K562 (cell line): ENCODE measurements at regions not wholly inside any gene's neighbourhood (a gene's known extent, or its start where the extent isn't known, plus 50 kb on each side); places are given as distances from the start of the nearest gene placed in this dataset.

Experiments
- ATAC-seq: fragments of 200-7000 bp; cut with Tn5 transposase; 3 replicates; pipeline ENCODE4 v1.9.1; 2020; ENCODE audit warnings: moderate library complexity
- BruUV-seq: library from RNA; stranded (reverse); fragments of 400-500 nt; replicated peaks from 2 replicates; lab custom pipeline; 2021; lab: Mats Ljungman, UMichigan
- CTCF ChIA-PET: fragments of 300-600 bp; formaldehyde crosslinking; extraction: SDS; loops from one replicate; lab custom pipeline; 2021; ENCODE audit warnings: low intra/inter-chr PET ratio; lab: Yijun Ruan, JAX
- POLR2A ChIA-PET: fragments of 300-600, 350-650 bp; sonication (Branson Sonifier 250); formaldehyde crosslinking; extraction: SDS; loops from one replicate; lab custom pipeline; 2021; ENCODE audit warnings: antibody characterized with exemption, inconsistent platforms; lab: Yijun Ruan, JAX
- DNase-seq, 4 experiments: peaks; one replicate each; pipeline versions ENCODE4 v3.0.0 to v3.0.0-alpha.2; 2011 to 2018; ENCODE audit warnings: low spot score in 3 of 4, mixed read lengths in 3 of 4; ENCODE audit errors: extremely low read depth in 1 of 4
- FAIRE-seq: peaks from 2 replicates; lab custom pipeline; 2011; peaks lifted over from hg19 to GRCh38; lab: Jason Lieb, UNC
- H2AFZ ChIP-seq: 2 replicates; pipeline ENCODE4 v1.6.0; 2011; ENCODE audit warnings: low read depth, low read length, control low read depth, inconsistent platforms
- H3K27ac ChIP-seq: fragments of 200-600 bp; 3 replicates; pipeline ENCODE4 v1.8.0; 2011; ENCODE audit warnings: low read depth, mild to moderate bottlenecking, control low read depth, inconsistent platforms, low read length, moderate library complexity, mixed read lengths; ENCODE audit errors: extremely low read depth
- H3K27me3 ChIP-seq, 2 experiments: fragments of 300-600 bp in 1 of 2; 2 replicates in 1 of 2; 3 replicates in 1 of 2; pipeline versions ENCODE4 v1.6.0 to v1.8.0; 2011; ENCODE audit warnings: inconsistent platforms in 2 of 2, low read length in 2 of 2, mild to moderate bottlenecking in 1 of 2, mixed read lengths in 1 of 2, moderate library complexity in 1 of 2; ENCODE audit not compliant: control insufficient read depth in 2 of 2, insufficient read depth in 2 of 2
- H3K36me3 ChIP-seq: fragments of 300-600 bp; 3 replicates; pipeline ENCODE4 v1.8.0; 2011; ENCODE audit warnings: mild to moderate bottlenecking, low read length, inconsistent platforms; ENCODE audit not compliant: control insufficient read depth, insufficient read depth
- H3K4me1 ChIP-seq, 2 experiments: fragments of 200-600 bp in 1 of 2; replicated peaks in 1 of 2; 2 replicates in 1 of 2; 3 replicates in 1 of 2; pipeline versions ENCODE4 v1.5.1 to v1.8.0; 2011; ENCODE audit warnings: inconsistent platforms in 2 of 2, low read length in 2 of 2, mild to moderate bottlenecking in 1 of 2, mixed read lengths in 1 of 2, moderate library complexity in 1 of 2; ENCODE audit not compliant: control insufficient read depth in 2 of 2, insufficient read depth in 2 of 2
- H3K4me2 ChIP-seq: 2 replicates; pipeline ENCODE4 v1.6.1; 2011; ENCODE audit warnings: low read length, control low read depth, inconsistent platforms, mixed read lengths; ENCODE audit not compliant: insufficient read depth
- H3K4me3 ChIP-seq: fragments of 200-600 bp; sonication (generic), shearing (Covaris generic); 2 replicates; pipeline ENCODE4 v1.5.1; 2016; ENCODE audit warnings: control low read depth, inconsistent platforms
- H3K79me2 ChIP-seq: fragments of 200-600 bp; 3 replicates; pipeline ENCODE4 v1.8.0; 2011; ENCODE audit warnings: low read length, inconsistent platforms; ENCODE audit not compliant: control insufficient read depth, insufficient read depth
- H3K9ac ChIP-seq, 2 experiments: 2 replicates each; pipeline versions ENCODE4 v1.6.0 to v1.6.1; 2011; ENCODE audit warnings: low read depth in 2 of 2, low read length in 2 of 2, control low read depth in 1 of 2, inconsistent platforms in 1 of 2, mild to moderate bottlenecking in 1 of 2, mixed read lengths in 1 of 2; ENCODE audit not compliant: insufficient read depth in 1 of 2
- H3K9me1 ChIP-seq: one replicate; pipeline ENCODE4 v1.6.0; 2011; ENCODE audit warnings: inconsistent platforms, mild to moderate bottlenecking, low read length, moderate library complexity; ENCODE audit not compliant: control insufficient read depth, insufficient read depth
- H3K9me3 ChIP-seq: replicated peaks from 2 replicates; pipeline ENCODE4 v1.5.1; 2011; ENCODE audit warnings: low read depth, low read length, inconsistent platforms; ENCODE audit not compliant: control insufficient read depth, insufficient read depth
- H4K20me1 ChIP-seq: replicated peaks from 2 replicates; pipeline ENCODE4 v1.6.1; 2011; ENCODE audit warnings: low read length, inconsistent platforms, mixed read lengths; ENCODE audit not compliant: control insufficient read depth, insufficient read depth
- MBD2 ChIP-seq: sonication (generic); IDR thresholded peaks from 2 replicates; pipeline ENCODE4 v1.6.1; 2016; ENCODE audit warnings: low read depth, borderline replicate concordance
- MEF2A ChIP-seq: IDR thresholded peaks from 2 replicates; pipeline ENCODE4 v1.6.1; 2011; ENCODE audit warnings: low read depth, mild to moderate bottlenecking, low read length, moderate library complexity; ENCODE audit not compliant: control insufficient read depth
- SNRNP70 ChIP-seq: fragments of 200-400 bp; formaldehyde crosslinking; optimal IDR thresholded peaks from 2 replicates; pipeline ENCODE3; 2017; ENCODE audit warnings: low read depth, low read length
- TARDBP ChIP-seq: fragments of 450-650 bp; IDR thresholded peaks from 2 replicates; pipeline ENCODE4 v1.6.1; 2016
- TEAD4 ChIP-seq, 2 experiments: sonication (generic) in 1 of 2; formaldehyde crosslinking in 1 of 2; IDR thresholded peaks; 2 replicates each; pipeline versions ENCODE4 v1.6.1 to v1.8.0; 2012 to 2022; ENCODE audit warnings: borderline replicate concordance in 1 of 2, inconsistent platforms in 1 of 2, low read length in 1 of 2, mild to moderate bottlenecking in 1 of 2, missing genetic modification reagents in 1 of 2
- ZBTB33 ChIP-seq: sonication (generic); formaldehyde crosslinking; IDR thresholded peaks from 2 replicates; pipeline ENCODE4 v1.8.1; 2023; ENCODE audit warnings: mild to moderate bottlenecking, missing genetic modification reagents
- WGBS: fragments of 100-300 bp; shearing (Covaris generic); methylation state at CpG from one replicate; pipeline ENCODE4 v1.1.6; 2016; ENCODE audit warnings: low coverage, mixed read lengths; ENCODE audit not compliant: insufficient coverage; ENCODE audit errors: missing lambda C conversion rate; 5-methylcytosine and 5-hydroxymethylcytosine counted together
- in situ Hi-C: fragments of 300-500 bp; cut with MboI; formaldehyde crosslinking; loops from 4 replicates; pipeline ENCODE4 v1.15.0; 2018; ENCODE audit warnings: inconsistent platforms, mixed read lengths
- intact Hi-C: fragments of 100-400 bp; cut with micrococcal nuclease; formaldehyde crosslinking; loops from 2 replicates; pipeline ENCODE4 v1.14.2; 2022
- TF ChIP-seq, protein P1 (sequence below): fragments of 250-450 bp; sonication (Bioruptor Pico); IDR thresholded peaks from 2 replicates; pipeline ENCODE4 v1.8.0; 2022; ENCODE audit warnings: inconsistent platforms
- TF ChIP-seq, protein P2 (sequence below): fragments of 450-650 bp; formaldehyde crosslinking; IDR thresholded peaks from 2 replicates; pipeline ENCODE4 v1.4.0; 2020; ENCODE audit warnings: mild to moderate bottlenecking, moderate library complexity

DNA sequence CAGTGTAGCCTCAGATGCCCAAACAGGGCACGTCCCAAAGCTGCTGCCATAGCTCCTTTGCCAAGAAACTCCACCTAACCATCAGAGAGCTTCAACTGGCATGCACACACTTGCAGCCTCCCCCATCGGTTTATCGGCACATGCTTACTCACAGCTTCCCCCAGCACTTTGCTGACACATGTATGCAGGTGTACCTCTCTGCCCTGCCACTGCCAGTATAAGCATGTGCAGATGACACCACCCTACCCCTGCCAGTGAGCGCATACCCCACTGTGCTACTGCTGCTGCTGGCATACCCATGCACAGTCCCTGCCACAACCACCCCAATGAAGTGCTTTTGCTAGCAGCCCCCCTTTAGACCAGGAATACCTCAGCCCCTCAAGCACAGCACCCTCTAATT lies 1231.0 kb downstream of the DSC3 start (continued):
- TF ChIP-seq, protein P1, sequence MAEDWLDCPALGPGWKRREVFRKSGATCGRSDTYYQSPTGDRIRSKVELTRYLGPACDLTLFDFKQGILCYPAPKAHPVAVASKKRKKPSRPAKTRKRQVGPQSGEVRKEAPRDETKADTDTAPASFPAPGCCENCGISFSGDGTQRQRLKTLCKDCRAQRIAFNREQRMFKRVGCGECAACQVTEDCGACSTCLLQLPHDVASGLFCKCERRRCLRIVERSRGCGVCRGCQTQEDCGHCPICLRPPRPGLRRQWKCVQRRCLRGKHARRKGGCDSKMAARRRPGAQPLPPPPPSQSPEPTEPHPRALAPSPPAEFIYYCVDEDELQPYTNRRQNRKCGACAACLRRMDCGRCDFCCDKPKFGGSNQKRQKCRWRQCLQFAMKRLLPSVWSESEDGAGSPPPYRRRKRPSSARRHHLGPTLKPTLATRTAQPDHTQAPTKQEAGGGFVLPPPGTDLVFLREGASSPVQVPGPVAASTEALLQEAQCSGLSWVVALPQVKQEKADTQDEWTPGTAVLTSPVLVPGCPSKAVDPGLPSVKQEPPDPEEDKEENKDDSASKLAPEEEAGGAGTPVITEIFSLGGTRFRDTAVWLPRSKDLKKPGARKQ = no peak
- TF ChIP-seq MBD2 = no peak
- TF ChIP-seq, protein P2, sequence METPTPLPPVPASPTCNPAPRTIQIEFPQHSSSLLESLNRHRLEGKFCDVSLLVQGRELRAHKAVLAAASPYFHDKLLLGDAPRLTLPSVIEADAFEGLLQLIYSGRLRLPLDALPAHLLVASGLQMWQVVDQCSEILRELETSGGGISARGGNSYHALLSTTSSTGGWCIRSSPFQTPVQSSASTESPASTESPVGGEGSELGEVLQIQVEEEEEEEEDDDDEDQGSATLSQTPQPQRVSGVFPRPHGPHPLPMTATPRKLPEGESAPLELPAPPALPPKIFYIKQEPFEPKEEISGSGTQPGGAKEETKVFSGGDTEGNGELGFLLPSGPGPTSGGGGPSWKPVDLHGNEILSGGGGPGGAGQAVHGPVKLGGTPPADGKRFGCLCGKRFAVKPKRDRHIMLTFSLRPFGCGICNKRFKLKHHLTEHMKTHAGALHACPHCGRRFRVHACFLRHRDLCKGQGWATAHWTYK (CRISPR knock-in tag) = no peak
- no peak for TF ChIP-seq TEAD4 (IDR thresholded peaks at IDR 0.05; ENCODE audit: low read length)
- no peak for TF ChIP-seq TEAD4 (CRISPR knock-in tag; IDR thresholded peaks at IDR 0.05; ENCODE audit: borderline replicate concordance)
- no peak for TF ChIP-seq ZBTB33

DNA sequence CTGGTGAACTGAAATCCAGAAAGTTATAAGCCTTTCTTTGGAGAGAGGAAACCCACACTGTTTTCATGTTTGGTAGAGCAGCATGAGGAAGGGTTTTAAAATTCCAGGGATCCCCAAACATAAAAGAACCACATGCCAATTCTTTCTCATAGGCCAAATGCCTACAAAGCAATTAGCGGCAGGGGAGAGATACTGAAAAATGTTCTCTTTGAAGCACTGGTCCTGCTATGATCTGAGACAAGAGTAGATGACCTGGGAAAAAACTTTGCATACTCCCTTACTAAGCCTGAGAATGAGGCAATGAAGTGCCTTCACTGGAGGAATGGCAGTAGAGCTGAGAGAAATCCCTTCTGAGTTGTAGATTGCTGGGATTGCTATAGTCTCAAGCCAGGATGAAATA lies 1261.7 kb downstream of the DSC3 start:
- no peaks in the 10 kb centered on the region for H3K9me1 ChIP-seq
- CTCF ChIA-PET = no interaction called here
- no peak for ATAC-seq
- no peak overlapping the region for H3K27ac ChIP-seq
- no peaks in the 10 kb centered on the region for H3K36me3 ChIP-seq
- 0% methylated on average over 1 of the region's 1 CpG for whole genome bisulfite sequencing
- H3K4me1 ChIP-seq = no peaks in the 10 kb centered on the region
- in situ Hi-C loops = no loop called here
- TF ChIP-seq MEF2A = no peak
- TF ChIP-seq TARDBP = no peak
- TF ChIP-seq SNRNP70 = no peak
- TF ChIP-seq, all 486 proteins: peak for 0
- no peak overlapping the region for H3K4me2 ChIP-seq
- H3K9ac ChIP-seq = no peak overlapping the region
- POLR2A ChIA-PET = no interaction called here
- no peaks in the 10 kb centered on the region for H3K9me3 ChIP-seq
- no peak overlapping the region for H2AFZ ChIP-seq
- no peaks in the 10 kb centered on the region for H3K79me2 ChIP-seq
- DNase-seq (no peak), FAIRE-seq (no peak)
- intact Hi-C loops = no loop called here
- H3K27me3 ChIP-seq = no peaks in the 10 kb centered on the region
- no peaks in the 10 kb centered on the region for H4K20me1 ChIP-seq
- no TSS peak for BruUV-seq
- no peak overlapping the region for H3K4me3 ChIP-seq
